GM23338 (cell line): ENCODE measurements at regions not wholly inside any gene's neighbourhood (a gene's known extent, or its start where the extent isn't known, plus 50 kb on each side); places are given as distances from the start of the nearest gene placed in this dataset.

Experiments
- ATAC-seq: fragments of 200-7000 bp; cut with Tn5 transposase; 3 replicates; pipeline ENCODE4 v1.9.1; 2020
- DNase-seq: peaks from one replicate; pipeline ENCODE4 v3.0.0-alpha.2; 2015; ENCODE audit warnings: low spot score
- H2AFZ ChIP-seq: fragments of 200-600 bp; sonication (generic); 2 replicates; pipeline ENCODE4 v1.8.0; 2016; ENCODE audit warnings: antibody characterized with exemption, mild to moderate bottlenecking, moderate library complexity
- H3F3A ChIP-seq: fragments of 200-600 bp; sonication (generic); replicated peaks from 2 replicates; pipeline ENCODE4 v1.8.0; 2017; ENCODE audit warnings: antibody characterized with exemption, mixed run types, low read depth
- H3K27ac ChIP-seq: fragments of 200-600 bp; sonication (generic); 2 replicates; pipeline ENCODE4 v1.6.1; 2016; ENCODE audit warnings: low read depth
- H3K27me3 ChIP-seq: fragments of 200-600 bp; sonication (generic); 2 replicates; pipeline ENCODE4 v1.8.0; 2016; ENCODE audit warnings: mild to moderate bottlenecking, mixed run types, moderate library complexity; ENCODE audit not compliant: insufficient read depth
- H3K36me3 ChIP-seq: fragments of 200-600 bp; sonication (generic); 2 replicates; pipeline ENCODE4 v1.8.0; 2016; ENCODE audit warnings: mild to moderate bottlenecking; ENCODE audit not compliant: insufficient read depth
- H3K4me1 ChIP-seq: fragments of 200-600 bp; sonication (generic); 2 replicates; pipeline ENCODE4 v1.8.0; 2016; ENCODE audit warnings: mild to moderate bottlenecking, moderate library complexity; ENCODE audit not compliant: insufficient read depth
- H3K4me2 ChIP-seq: fragments of 200-600 bp; sonication (generic); 2 replicates; pipeline ENCODE4 v1.7.1; 2017; ENCODE audit warnings: mixed run types
- H3K4me3 ChIP-seq: fragments of 200-600 bp; sonication (generic); 2 replicates; pipeline ENCODE4 v1.6.1; 2016; ENCODE audit warnings: mixed run types
- H3K79me2 ChIP-seq: fragments of 200-600 bp; sonication (generic); replicated peaks from 2 replicates; pipeline ENCODE4 v1.8.0; 2017; ENCODE audit warnings: mild to moderate bottlenecking; ENCODE audit not compliant: insufficient read depth
- H3K9me2 ChIP-seq: fragments of 200-600 bp; sonication (generic); 2 replicates; pipeline ENCODE4 v1.8.0; 2017; ENCODE audit not compliant: insufficient read depth
- H4K20me1 ChIP-seq: fragments of 200-600 bp; sonication (generic); replicated peaks from 2 replicates; pipeline ENCODE4 v1.8.0; 2017; ENCODE audit warnings: mild to moderate bottlenecking; ENCODE audit not compliant: insufficient read depth
- H3K27ac Mint-ChIP-seq: 2 replicates; pipeline ENCODE4 v1.8.0; 2020; ENCODE audit warnings: inconsistent platforms, mild to moderate bottlenecking, moderate library complexity, mixed read lengths
- H3K27me3 Mint-ChIP-seq: 3 replicates; pipeline ENCODE4 v1.8.0; 2022; ENCODE audit warnings: low read depth, mild to moderate bottlenecking, moderate library complexity, mixed read lengths, inconsistent platforms; ENCODE audit not compliant: insufficient read depth, poor library complexity
- H3K36me3 Mint-ChIP-seq: 3 replicates; pipeline ENCODE4 v1.8.0; 2021; ENCODE audit warnings: low read depth, mild to moderate bottlenecking, inconsistent platforms, moderate library complexity, mixed read lengths
- H3K4me1 Mint-ChIP-seq: 3 replicates; pipeline ENCODE4 v1.8.0; 2020; ENCODE audit warnings: mild to moderate bottlenecking, inconsistent platforms, mixed read lengths
- H3K4me3 Mint-ChIP-seq: 3 replicates; pipeline ENCODE4 v1.8.0; 2021; ENCODE audit warnings: moderate library complexity, mild to moderate bottlenecking, inconsistent platforms, mixed read lengths
- H3K9me3 Mint-ChIP-seq: 3 replicates; pipeline ENCODE4 v1.8.0; 2020; ENCODE audit warnings: moderate library complexity, mild to moderate bottlenecking, inconsistent platforms, mixed read lengths
- CREB1 ChIP-seq: fragments of 250-450 bp; sonication (Bioruptor Pico); IDR thresholded peaks from 2 replicates; pipeline ENCODE4 v1.5.0; 2020; ENCODE audit warnings: low read depth, mild to moderate bottlenecking, moderate library complexity
- EZH2 ChIP-seq: fragments of 200-600 bp; sonication (generic); IDR thresholded peaks from one replicate; pipeline ENCODE4 v1.8.0; 2017; ENCODE audit warnings: antibody characterized with exemption, mild to moderate bottlenecking, low read depth; ENCODE audit not compliant: unreplicated experiment
- EZH2phosphoT487 ChIP-seq: fragments of 200-600 bp; sonication (generic); IDR thresholded peaks from one replicate; pipeline ENCODE4 v1.8.1; 2018; ENCODE audit warnings: antibody characterized with exemption; ENCODE audit not compliant: unreplicated experiment
- JUNB ChIP-seq: IDR thresholded peaks from one replicate; pipeline ENCODE4 v1.6.1; 2016; ENCODE audit warnings: antibody characterized with exemption; ENCODE audit not compliant: unreplicated experiment
- NANOG ChIP-seq: IDR thresholded peaks from 2 replicates; pipeline ENCODE4 v1.6.1; 2016; ENCODE audit warnings: antibody characterized with exemption, borderline replicate concordance
- POLR2AphosphoS5 ChIP-seq: IDR thresholded peaks from 2 replicates; pipeline ENCODE4 v1.6.1; 2016; ENCODE audit warnings: antibody characterized with exemption, low read depth
- STAT1 ChIP-seq: IDR thresholded peaks from one replicate; pipeline ENCODE4 v1.6.1; 2016; ENCODE audit warnings: antibody characterized with exemption; ENCODE audit not compliant: unreplicated experiment
- ZNF114 ChIP-seq: fragments of 250-450 bp; sonication (Bioruptor Pico); IDR thresholded peaks from 2 replicates; pipeline ENCODE4 v1.5.0; 2020; ENCODE audit warnings: mild to moderate bottlenecking, moderate library complexity
- ZNF331 ChIP-seq: fragments of 250-450 bp; sonication (Bioruptor Pico); IDR thresholded peaks from 2 replicates; pipeline ENCODE4 v1.5.0; 2020; ENCODE audit warnings: low read depth, mild to moderate bottlenecking, moderate library complexity
- TF ChIP-seq, protein P1 (sequence below): IDR thresholded peaks from 2 replicates; pipeline ENCODE4 v1.6.1; 2016; ENCODE audit warnings: antibody characterized with exemption
- TF ChIP-seq, protein P2 (sequence below): IDR thresholded peaks from one replicate; pipeline ENCODE4 v1.6.1; 2018; ENCODE audit warnings: antibody characterized with exemption; ENCODE audit not compliant: unreplicated experiment
- TF ChIP-seq, protein P3 (sequence below): fragments of 250-450 bp; sonication (Bioruptor Pico); IDR thresholded peaks from 2 replicates; pipeline ENCODE4 v1.5.0; 2020; ENCODE audit warnings: mild to moderate bottlenecking, moderate library complexity

DNA sequence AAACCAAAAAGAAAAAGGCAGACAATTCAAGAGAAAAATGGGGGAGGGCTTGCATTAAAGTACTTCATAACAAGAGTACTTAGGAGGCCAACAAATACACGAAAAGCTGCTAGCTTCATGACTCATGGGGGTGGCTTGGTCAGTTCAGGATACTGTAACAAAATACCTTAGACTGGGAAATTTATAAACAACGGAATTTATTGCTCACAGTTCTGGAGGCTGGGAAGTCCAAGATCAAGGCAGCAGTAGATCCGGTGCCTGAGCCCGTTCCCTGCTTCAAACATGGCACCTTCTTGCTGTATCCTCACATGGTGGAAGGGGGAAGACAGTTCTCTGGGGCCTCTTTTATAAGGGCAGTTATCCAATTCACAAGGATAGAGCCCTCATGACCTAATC lies 111.4 kb downstream of the C9orf50 start:
- H3K27ac ChIP-seq, result no peak overlapping the region
- H3K4me2 ChIP-seq, result no peak overlapping the region
- no peak for ATAC-seq

DNA sequence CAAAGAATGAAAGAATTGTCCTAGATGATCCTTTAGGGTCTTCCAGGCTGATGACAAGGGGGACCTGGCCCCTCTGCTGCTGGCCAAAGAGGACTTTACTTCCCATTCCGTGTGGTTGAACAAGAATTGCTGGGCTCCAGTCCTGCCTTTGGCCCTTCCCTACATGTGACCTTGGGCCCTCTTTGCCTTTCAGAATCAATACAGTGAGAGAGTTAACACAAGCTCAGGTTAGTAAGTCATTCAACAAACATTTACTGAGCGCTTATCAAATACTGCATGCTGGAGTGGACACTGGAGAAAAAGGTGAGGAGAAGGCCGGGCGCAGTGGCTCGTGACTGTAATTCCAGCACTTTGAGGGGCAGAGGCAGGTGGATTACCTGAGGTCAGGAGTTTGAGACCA lies 113.1 kb downstream of the C9orf50 start:
- H3K27me3 Mint-ChIP-seq, result peaks cover 17% of the 10 kb centered on the region
- DNase-seq, result no peak
- Histone ChIP-seq H3K4me2 (no peak overlapping the region), H3K4me1 (peaks cover 8% of the 10 kb centered on the region; the same call in 1 of the 2 replicates), H3K27me3 (no peaks in the 10 kb centered on the region), H3K27ac (no peak overlapping the region), H3K9me2 (no peaks in the 10 kb centered on the region), H3K36me3 (no peaks in the 10 kb centered on the region; the same call in 1 of the 2 replicates), H2AFZ (no peak overlapping the region), H3F3A (no peaks in the 10 kb centered on the region), H4K20me1 (no peaks in the 10 kb centered on the region), H3K79me2 (no peaks in the 10 kb centered on the region), H3K4me3 (no peak overlapping the region)
- no peak overlapping the region for H3K4me3 Mint-ChIP-seq
- H3K9me3 Mint-ChIP-seq, result peaks cover 16% of the 10 kb centered on the region; the same call in 2 of the 3 replicates
- no peak for ATAC-seq
- H3K4me1 Mint-ChIP-seq, result peaks cover 17% of the 10 kb centered on the region
- H3K27ac Mint-ChIP-seq, result no peak overlapping the region
- peaks cover 7% of the 10 kb centered on the region; the same call in 1 of the 3 replicates for H3K36me3 Mint-ChIP-seq
- no peak for TF ChIP-seq EZH2
- no peak for TF ChIP-seq POLR2AphosphoS5
- TF ChIP-seq EZH2phosphoT487, result no peak
- no peak for TF ChIP-seq NANOG
- TF ChIP-seq, protein P1, sequence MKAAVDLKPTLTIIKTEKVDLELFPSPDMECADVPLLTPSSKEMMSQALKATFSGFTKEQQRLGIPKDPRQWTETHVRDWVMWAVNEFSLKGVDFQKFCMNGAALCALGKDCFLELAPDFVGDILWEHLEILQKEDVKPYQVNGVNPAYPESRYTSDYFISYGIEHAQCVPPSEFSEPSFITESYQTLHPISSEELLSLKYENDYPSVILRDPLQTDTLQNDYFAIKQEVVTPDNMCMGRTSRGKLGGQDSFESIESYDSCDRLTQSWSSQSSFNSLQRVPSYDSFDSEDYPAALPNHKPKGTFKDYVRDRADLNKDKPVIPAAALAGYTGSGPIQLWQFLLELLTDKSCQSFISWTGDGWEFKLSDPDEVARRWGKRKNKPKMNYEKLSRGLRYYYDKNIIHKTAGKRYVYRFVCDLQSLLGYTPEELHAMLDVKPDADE, result no peak
- TF ChIP-seq, protein P2, sequence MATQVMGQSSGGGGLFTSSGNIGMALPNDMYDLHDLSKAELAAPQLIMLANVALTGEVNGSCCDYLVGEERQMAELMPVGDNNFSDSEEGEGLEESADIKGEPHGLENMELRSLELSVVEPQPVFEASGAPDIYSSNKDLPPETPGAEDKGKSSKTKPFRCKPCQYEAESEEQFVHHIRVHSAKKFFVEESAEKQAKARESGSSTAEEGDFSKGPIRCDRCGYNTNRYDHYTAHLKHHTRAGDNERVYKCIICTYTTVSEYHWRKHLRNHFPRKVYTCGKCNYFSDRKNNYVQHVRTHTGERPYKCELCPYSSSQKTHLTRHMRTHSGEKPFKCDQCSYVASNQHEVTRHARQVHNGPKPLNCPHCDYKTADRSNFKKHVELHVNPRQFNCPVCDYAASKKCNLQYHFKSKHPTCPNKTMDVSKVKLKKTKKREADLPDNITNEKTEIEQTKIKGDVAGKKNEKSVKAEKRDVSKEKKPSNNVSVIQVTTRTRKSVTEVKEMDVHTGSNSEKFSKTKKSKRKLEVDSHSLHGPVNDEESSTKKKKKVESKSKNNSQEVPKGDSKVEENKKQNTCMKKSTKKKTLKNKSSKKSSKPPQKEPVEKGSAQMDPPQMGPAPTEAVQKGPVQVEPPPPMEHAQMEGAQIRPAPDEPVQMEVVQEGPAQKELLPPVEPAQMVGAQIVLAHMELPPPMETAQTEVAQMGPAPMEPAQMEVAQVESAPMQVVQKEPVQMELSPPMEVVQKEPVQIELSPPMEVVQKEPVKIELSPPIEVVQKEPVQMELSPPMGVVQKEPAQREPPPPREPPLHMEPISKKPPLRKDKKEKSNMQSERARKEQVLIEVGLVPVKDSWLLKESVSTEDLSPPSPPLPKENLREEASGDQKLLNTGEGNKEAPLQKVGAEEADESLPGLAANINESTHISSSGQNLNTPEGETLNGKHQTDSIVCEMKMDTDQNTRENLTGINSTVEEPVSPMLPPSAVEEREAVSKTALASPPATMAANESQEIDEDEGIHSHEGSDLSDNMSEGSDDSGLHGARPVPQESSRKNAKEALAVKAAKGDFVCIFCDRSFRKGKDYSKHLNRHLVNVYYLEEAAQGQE, result no peak
- TF ChIP-seq ZNF114 (CRISPR knock-in tag), result no peak
- TF ChIP-seq CREB1 (CRISPR knock-in tag), result no peak
- TF ChIP-seq STAT1, result no peak
- TF ChIP-seq, protein P3, sequence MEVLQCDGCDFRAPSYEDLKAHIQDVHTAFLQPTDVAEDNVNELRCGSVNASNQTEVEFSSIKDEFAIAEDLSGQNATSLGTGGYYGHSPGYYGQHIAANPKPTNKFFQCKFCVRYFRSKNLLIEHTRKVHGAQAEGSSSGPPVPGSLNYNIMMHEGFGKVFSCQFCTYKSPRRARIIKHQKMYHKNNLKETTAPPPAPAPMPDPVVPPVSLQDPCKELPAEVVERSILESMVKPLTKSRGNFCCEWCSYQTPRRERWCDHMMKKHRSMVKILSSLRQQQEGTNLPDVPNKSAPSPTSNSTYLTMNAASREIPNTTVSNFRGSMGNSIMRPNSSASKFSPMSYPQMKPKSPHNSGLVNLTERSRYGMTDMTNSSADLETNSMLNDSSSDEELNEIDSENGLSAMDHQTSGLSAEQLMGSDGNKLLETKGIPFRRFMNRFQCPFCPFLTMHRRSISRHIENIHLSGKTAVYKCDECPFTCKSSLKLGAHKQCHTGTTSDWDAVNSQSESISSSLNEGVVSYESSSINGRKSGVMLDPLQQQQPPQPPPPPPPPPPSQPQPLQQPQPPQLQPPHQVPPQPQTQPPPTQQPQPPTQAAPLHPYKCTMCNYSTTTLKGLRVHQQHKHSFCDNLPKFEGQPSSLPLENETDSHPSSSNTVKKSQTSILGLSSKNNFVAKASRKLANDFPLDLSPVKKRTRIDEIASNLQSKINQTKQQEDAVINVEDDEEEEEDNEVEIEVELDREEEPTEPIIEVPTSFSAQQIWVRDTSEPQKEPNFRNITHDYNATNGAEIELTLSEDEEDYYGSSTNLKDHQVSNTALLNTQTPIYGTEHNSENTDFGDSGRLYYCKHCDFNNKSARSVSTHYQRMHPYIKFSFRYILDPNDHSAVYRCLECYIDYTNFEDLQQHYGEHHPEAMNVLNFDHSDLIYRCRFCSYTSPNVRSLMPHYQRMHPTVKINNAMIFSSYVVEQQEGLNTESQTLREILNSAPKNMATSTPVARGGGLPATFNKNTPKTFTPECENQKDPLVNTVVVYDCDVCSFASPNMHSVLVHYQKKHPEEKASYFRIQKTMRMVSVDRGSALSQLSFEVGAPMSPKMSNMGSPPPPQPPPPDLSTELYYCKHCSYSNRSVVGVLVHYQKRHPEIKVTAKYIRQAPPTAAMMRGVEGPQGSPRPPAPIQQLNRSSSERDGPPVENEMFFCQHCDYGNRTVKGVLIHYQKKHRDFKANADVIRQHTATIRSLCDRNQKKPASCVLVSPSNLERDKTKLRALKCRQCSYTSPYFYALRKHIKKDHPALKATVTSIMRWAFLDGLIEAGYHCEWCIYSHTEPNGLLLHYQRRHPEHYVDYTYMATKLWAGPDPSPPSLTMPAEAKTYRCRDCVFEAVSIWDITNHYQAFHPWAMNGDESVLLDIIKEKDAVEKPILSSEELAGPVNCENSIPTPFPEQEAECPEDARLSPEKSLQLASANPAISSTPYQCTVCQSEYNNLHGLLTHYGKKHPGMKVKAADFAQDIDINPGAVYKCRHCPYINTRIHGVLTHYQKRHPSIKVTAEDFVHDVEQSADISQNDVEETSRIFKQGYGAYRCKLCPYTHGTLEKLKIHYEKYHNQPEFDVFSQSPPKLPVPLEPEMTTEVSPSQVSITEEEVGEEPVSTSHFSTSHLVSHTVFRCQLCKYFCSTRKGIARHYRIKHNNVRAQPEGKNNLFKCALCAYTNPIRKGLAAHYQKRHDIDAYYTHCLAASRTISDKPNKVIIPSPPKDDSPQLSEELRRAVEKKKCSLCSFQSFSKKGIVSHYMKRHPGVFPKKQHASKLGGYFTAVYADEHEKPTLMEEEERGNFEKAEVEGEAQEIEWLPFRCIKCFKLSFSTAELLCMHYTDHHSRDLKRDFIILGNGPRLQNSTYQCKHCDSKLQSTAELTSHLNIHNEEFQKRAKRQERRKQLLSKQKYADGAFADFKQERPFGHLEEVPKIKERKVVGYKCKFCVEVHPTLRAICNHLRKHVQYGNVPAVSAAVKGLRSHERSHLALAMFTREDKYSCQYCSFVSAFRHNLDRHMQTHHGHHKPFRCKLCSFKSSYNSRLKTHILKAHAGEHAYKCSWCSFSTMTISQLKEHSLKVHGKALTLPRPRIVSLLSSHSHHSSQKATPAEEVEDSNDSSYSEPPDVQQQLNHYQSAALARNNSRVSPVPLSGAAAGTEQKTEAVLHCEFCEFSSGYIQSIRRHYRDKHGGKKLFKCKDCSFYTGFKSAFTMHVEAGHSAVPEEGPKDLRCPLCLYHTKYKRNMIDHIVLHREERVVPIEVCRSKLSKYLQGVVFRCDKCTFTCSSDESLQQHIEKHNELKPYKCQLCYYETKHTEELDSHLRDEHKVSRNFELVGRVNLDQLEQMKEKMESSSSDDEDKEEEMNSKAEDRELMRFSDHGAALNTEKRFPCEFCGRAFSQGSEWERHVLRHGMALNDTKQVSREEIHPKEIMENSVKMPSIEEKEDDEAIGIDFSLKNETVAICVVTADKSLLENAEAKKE (CRISPR knock-in tag), result no peak
- TF ChIP-seq ZNF331, result no peak
- no peak for TF ChIP-seq JUNB

More for the DNA sequence above, 111.4 kb downstream of the C9orf50 start:
- Histone ChIP-seq H3F3A (no peaks in the 10 kb centered on the region), H3K4me1 (peaks cover 8% of the 10 kb centered on the region; the same call in 1 of the 2 replicates), H3K79me2 (no peaks in the 10 kb centered on the region), H2AFZ (no peak overlapping the region), H4K20me1 (no peaks in the 10 kb centered on the region), H3K27me3 (no peaks in the 10 kb centered on the region), H3K36me3 (no peaks in the 10 kb centered on the region; the same call in 1 of the 2 replicates), H3K4me3 (no peak overlapping the region), H3K9me2 (no peaks in the 10 kb centered on the region)
- H3K4me1 Mint-ChIP-seq, result peaks cover 17% of the 10 kb centered on the region
- H3K4me3 Mint-ChIP-seq, result no peak overlapping the region
- TF ChIP-seq ZNF114 (CRISPR knock-in tag), result no peak
- H3K27ac Mint-ChIP-seq, result no peak overlapping the region
- peaks cover 29% of the 10 kb centered on the region for H3K9me3 Mint-ChIP-seq
- H3K36me3 Mint-ChIP-seq, result peaks cover 17% of the 10 kb centered on the region
- peaks cover 8% of the 10 kb centered on the region for H3K27me3 Mint-ChIP-seq
- DNase-seq, result no peak
